Stimulated activated CD8-positive, alpha-beta memory T cell treated with anti-CD3 and anti-CD28 coated beads, Interleukin-4, amount 100 ng/mL, for 4 hours (primary cell): ENCODE measurements at regions not wholly inside any gene's neighbourhood (a gene's known extent, or its start where the extent isn't known, plus 50 kb on each side); places are given as distances from the start of the nearest gene placed in this dataset.

Experiments
- DNase-seq, 2 donors: peaks; one replicate each; pipeline ENCODE4 v3.0.0-alpha.2; 2020; ENCODE audit warnings: low read depth in 2 of 2, low spot score in 1 of 2

GRCh38 chr10:123552760-123553554 is 113.2 kb upstream of the GPR26 start:
- no peak for DNase-seq

GRCh38 chr10:123553810-123554430 is 112.2 kb upstream of the GPR26 start:
- DNase-seq, result no peak

GRCh38 chr10:123554656-123555055 is 111.5 kb upstream of the GPR26 start:
- DNase-seq, result no peak

GRCh38 chr10:123555616-123556015 is 110.5 kb upstream of the GPR26 start:
- DNase-seq, result no peak

- DNase-seq, result no peak
Measured at GRCh38 chr10:123556049-123556448, 110.1 kb upstream of the GPR26 start.

GRCh38 chr10:123556736-123557135 is 109.4 kb upstream of the GPR26 start:
- no peak for DNase-seq

- no peak for DNase-seq
Measured at GRCh38 chr10:123557366-123558108, 108.6 kb upstream of the GPR26 start.

GRCh38 chr10:123558651-123559050 is 107.5 kb upstream of the GPR26 start:
- no peak for DNase-seq

GRCh38 chr10:123559066-123559822 is 106.9 kb upstream of the GPR26 start:
- peak; percentile 18 to 42 for DNase-seq

GRCh38 chr10:123559823-123560092 is 106.4 kb upstream of the GPR26 start:
- DNase-seq, result no peak

- no peak for DNase-seq
Measured at GRCh38 chr10:123560301-123561140, 105.6 kb upstream of the GPR26 start.

GRCh38 chr10:123561141-123561440 is 105.1 kb upstream of the GPR26 start:
- no peak for DNase-seq

GRCh38 chr10:123562387-123562786 is 103.8 kb upstream of the GPR26 start:
- DNase-seq, result no peak

- no peak for DNase-seq
Measured at GRCh38 chr10:123562811-123563580, 103.2 kb upstream of the GPR26 start.

GRCh38 chr10:123563581-123563855 is 102.6 kb upstream of the GPR26 start:
- DNase-seq, result no peak

- DNase-seq, result no peak
Measured at GRCh38 chr10:123563994-123564393, 102.2 kb upstream of the GPR26 start.

- DNase-seq, result no peak
Measured at GRCh38 chr10:123564631-123565030, 101.5 kb upstream of the GPR26 start.

GRCh38 chr10:123565691-123566660 is 100.2 kb upstream of the GPR26 start:
- no peak for DNase-seq
